Stimulated activated naive CD8-positive, alpha-beta T cell treated with anti-CD3 and anti-CD28 coated beads, Interleukin-15, amount 100 ng/mL, for 72 hours (primary cell): ENCODE measurements at regions not wholly inside any gene's neighbourhood (a gene's known extent, or its start where the extent isn't known, plus 50 kb on each side); places are given as distances from the start of the nearest gene placed in this dataset.

Experiments
- ATAC-seq: fragments of 150-1000 bp; cut with Tn5 transposase; 2 replicates; pipeline ENCODE4 v1.10.0; 2021; ENCODE audit warnings: mild to moderate bottlenecking, moderate library complexity
- DNase-seq, 2 donors: peaks; one replicate each; pipeline ENCODE4 v3.0.0; 2021 to 2022
- H3K27ac Mint-ChIP-seq, 2 donors: one replicate each; pipeline ENCODE4 v1.8.0; 2022; ENCODE audit warnings: mild to moderate bottlenecking in 2 of 2, mixed read lengths in 2 of 2, moderate library complexity in 2 of 2
- H3K27me3 Mint-ChIP-seq: one replicate; pipeline ENCODE4 v1.8.0; 2022; ENCODE audit warnings: mixed read lengths
- H3K4me1 Mint-ChIP-seq: one replicate; pipeline ENCODE4 v1.8.0; 2022; ENCODE audit warnings: mild to moderate bottlenecking, mixed read lengths
- H3K4me3 Mint-ChIP-seq, 2 donors: one replicate each; pipeline ENCODE4 v1.8.0; 2022; ENCODE audit warnings: mild to moderate bottlenecking in 2 of 2, mixed read lengths in 2 of 2, moderate library complexity in 1 of 2
- H3K9me3 Mint-ChIP-seq, 2 donors: one replicate each; pipeline ENCODE4 v1.8.0; 2022; ENCODE audit warnings: mixed read lengths in 2 of 2

GRCh38 chr10:106436123-106436715, 728.3 kb downstream of the SORCS1 start:
- ATAC-seq, result no peak
- H3K27ac Mint-ChIP-seq, result no peak overlapping the region
- no peak for DNase-seq
- no peaks in the 10 kb centered on the region for H3K27me3 Mint-ChIP-seq
- H3K4me1 Mint-ChIP-seq, result no peaks in the 10 kb centered on the region
- no peaks in the 10 kb centered on the region for H3K9me3 Mint-ChIP-seq
- H3K4me3 Mint-ChIP-seq, result no peak overlapping the region

GRCh38 chr10:106435081-106435480, 729.4 kb downstream of the SORCS1 start:
- ATAC-seq, result no peak
- Mint-ChIP-seq H3K27me3 (no peaks in the 10 kb centered on the region), H3K4me1 (no peaks in the 10 kb centered on the region), H3K27ac (no peak overlapping the region), H3K4me3 (no peak overlapping the region), H3K9me3 (no peaks in the 10 kb centered on the region)
- DNase-seq, result no peak

GRCh38 chr10:106424981-106425380, 739.5 kb downstream of the SORCS1 start:
- Mint-ChIP-seq H3K27me3 (no peaks in the 10 kb centered on the region), H3K4me1 (no peaks in the 10 kb centered on the region)

GRCh38 chr10:106424054-106424453, 740.5 kb downstream of the SORCS1 start:
- H3K27ac Mint-ChIP-seq, result peak overlapping the region in 1 of 2 donors; percentile 54
- no peaks in the 10 kb centered on the region for H3K9me3 Mint-ChIP-seq
- no peaks in the 10 kb centered on the region for H3K4me1 Mint-ChIP-seq
- DNase-seq (no peak), ATAC-seq (no peak)
- H3K4me3 Mint-ChIP-seq, result no peak overlapping the region
- H3K27me3 Mint-ChIP-seq, result no peaks in the 10 kb centered on the region

More at GRCh38 chr10:106424981-106425380, 739.5 kb downstream of the SORCS1 start:
- no peak overlapping the region for H3K27ac Mint-ChIP-seq
- ATAC-seq, result no peak
- no peak for DNase-seq
- no peak overlapping the region for H3K4me3 Mint-ChIP-seq
- H3K9me3 Mint-ChIP-seq, result no peaks in the 10 kb centered on the region

GRCh38 chr10:106410331-106410730, 754.2 kb downstream of the SORCS1 start:
- no peak overlapping the region for H3K27ac Mint-ChIP-seq
- H3K4me1 Mint-ChIP-seq, result no peaks in the 10 kb centered on the region
- ATAC-seq (no peak), DNase-seq (no peak)
- H3K4me3 Mint-ChIP-seq, result no peak overlapping the region
- H3K9me3 Mint-ChIP-seq, result peaks cover 0 to 12% of the 10 kb centered on the region in 2 donors
- no peaks in the 10 kb centered on the region for H3K27me3 Mint-ChIP-seq

GRCh38 chr10:106405141-106405540, 759.4 kb downstream of the SORCS1 start:
- Mint-ChIP-seq H3K27me3 (no peaks in the 10 kb centered on the region), H3K4me1 (no peaks in the 10 kb centered on the region), H3K27ac (no peak overlapping the region), H3K9me3 (no peaks in the 10 kb centered on the region), H3K4me3 (no peak overlapping the region)
- ATAC-seq (no peak), DNase-seq (no peak)

- no peak for ATAC-seq
- DNase-seq, result no peak
- H3K4me1 Mint-ChIP-seq, result no peaks in the 10 kb centered on the region
- H3K27me3 Mint-ChIP-seq, result no peaks in the 10 kb centered on the region
- H3K27ac Mint-ChIP-seq, result no peak overlapping the region
- H3K4me3 Mint-ChIP-seq, result no peak overlapping the region
- H3K9me3 Mint-ChIP-seq, result no peaks in the 10 kb centered on the region
These were observed 762.0 kb downstream of the SORCS1 start for GRCh38 chr10:106402458-106402857.

- DNase-seq (no peak), ATAC-seq (no peak)
- H3K4me3 Mint-ChIP-seq, result no peak overlapping the region
- H3K27me3 Mint-ChIP-seq, result no peaks in the 10 kb centered on the region
- no peak overlapping the region for H3K27ac Mint-ChIP-seq
- H3K9me3 Mint-ChIP-seq, result no peaks in the 10 kb centered on the region
- H3K4me1 Mint-ChIP-seq, result no peaks in the 10 kb centered on the region
These were observed 762.5 kb downstream of the SORCS1 start for GRCh38 chr10:106401967-106402366.

GRCh38 chr10:106401161-106401560, 763.3 kb downstream of the SORCS1 start:
- Mint-ChIP-seq H3K4me3 (no peak overlapping the region), H3K4me1 (no peaks in the 10 kb centered on the region), H3K9me3 (no peaks in the 10 kb centered on the region), H3K27me3 (no peaks in the 10 kb centered on the region), H3K27ac (no peak overlapping the region)
- ATAC-seq (no peak), DNase-seq (no peak)

- Mint-ChIP-seq H3K4me1 (no peaks in the 10 kb centered on the region), H3K9me3 (no peaks in the 10 kb centered on the region), H3K27ac (no peak overlapping the region), H3K4me3 (no peak overlapping the region), H3K27me3 (no peaks in the 10 kb centered on the region)
- no peak for DNase-seq
- no peak for ATAC-seq
These were observed 765.4 kb downstream of the SORCS1 start for GRCh38 chr10:106399112-106399511.

- H3K4me1 Mint-ChIP-seq, result no peaks in the 10 kb centered on the region
- H3K4me3 Mint-ChIP-seq, result no peak overlapping the region
- no peak for ATAC-seq
- no peak overlapping the region for H3K27ac Mint-ChIP-seq
- H3K27me3 Mint-ChIP-seq, result no peaks in the 10 kb centered on the region
- DNase-seq, result no peak
- no peaks in the 10 kb centered on the region for H3K9me3 Mint-ChIP-seq
These were observed 768.3 kb downstream of the SORCS1 start for GRCh38 chr10:106396192-106396591.

- H3K4me3 Mint-ChIP-seq, result no peak overlapping the region
- no peaks in the 10 kb centered on the region for H3K9me3 Mint-ChIP-seq
- DNase-seq (no peak), ATAC-seq (no peak)
- no peaks in the 10 kb centered on the region for H3K27me3 Mint-ChIP-seq
- no peaks in the 10 kb centered on the region for H3K4me1 Mint-ChIP-seq
- H3K27ac Mint-ChIP-seq, result no peak overlapping the region
These were observed 769.3 kb downstream of the SORCS1 start for GRCh38 chr10:106395041-106395749.

GRCh38 chr10:106392778-106393177, 771.7 kb downstream of the SORCS1 start:
- no peak overlapping the region for H3K4me3 Mint-ChIP-seq
- H3K9me3 Mint-ChIP-seq, result no peaks in the 10 kb centered on the region
- H3K4me1 Mint-ChIP-seq, result no peaks in the 10 kb centered on the region
- H3K27ac Mint-ChIP-seq, result no peak overlapping the region
- ATAC-seq (no peak), DNase-seq (no peak)
- H3K27me3 Mint-ChIP-seq, result no peaks in the 10 kb centered on the region

- H3K27ac Mint-ChIP-seq, result no peak overlapping the region
- H3K27me3 Mint-ChIP-seq, result no peaks in the 10 kb centered on the region
- ATAC-seq, result no peak
- no peak overlapping the region for H3K4me3 Mint-ChIP-seq
- no peaks in the 10 kb centered on the region for H3K9me3 Mint-ChIP-seq
- no peak for DNase-seq
- no peaks in the 10 kb centered on the region for H3K4me1 Mint-ChIP-seq
These were observed 777.4 kb downstream of the SORCS1 start for GRCh38 chr10:106387063-106387462.

- Mint-ChIP-seq H3K4me3 (no peak overlapping the region), H3K27ac (no peak overlapping the region), H3K4me1 (no peaks in the 10 kb centered on the region), H3K9me3 (no peaks in the 10 kb centered on the region), H3K27me3 (no peaks in the 10 kb centered on the region)
- ATAC-seq, result no peak
- DNase-seq, result no peak
These were observed 780.0 kb downstream of the SORCS1 start for GRCh38 chr10:106384496-106384895.

- no peak overlapping the region for H3K27ac Mint-ChIP-seq
- H3K27me3 Mint-ChIP-seq, result no peaks in the 10 kb centered on the region
- ATAC-seq (no peak), DNase-seq (no peak)
- no peak overlapping the region for H3K4me3 Mint-ChIP-seq
- H3K4me1 Mint-ChIP-seq, result no peaks in the 10 kb centered on the region
- peaks cover 0 to 5% of the 10 kb centered on the region in 2 donors for H3K9me3 Mint-ChIP-seq
These were observed 783.8 kb downstream of the SORCS1 start for GRCh38 chr10:106380706-106381105.

GRCh38 chr10:106378251-106378650, 786.3 kb downstream of the SORCS1 start:
- no peak overlapping the region for H3K27ac Mint-ChIP-seq
- ATAC-seq, result no peak
- no peaks in the 10 kb centered on the region for H3K27me3 Mint-ChIP-seq
- no peak for DNase-seq
- peaks cover 0 to 12% of the 10 kb centered on the region in 2 donors for H3K9me3 Mint-ChIP-seq
- H3K4me1 Mint-ChIP-seq, result no peaks in the 10 kb centered on the region
- H3K4me3 Mint-ChIP-seq, result no peak overlapping the region
